ENCODE measurements at regions not wholly inside any gene's neighbourhood (a gene's known extent, or its start where the extent isn't known, plus 50 kb on each side); places are given as distances from the start of the nearest gene placed in this dataset.

GRCh38 chr22:22079404-22080148 is 97.0 kb upstream of the TOP3B start:
- intact Hi-C loops (cut with micrococcal nuclease) = no loop called here
- no peak overlapping the region for H3K4me3 Mint-ChIP-seq (ENCODE audit: unreplicated experiment)
- no peaks in the 10 kb centered on the region for H3K9me3 Mint-ChIP-seq (ENCODE audit: unreplicated experiment)
- TF ChIP-seq CTCF (IDR thresholded peaks at IDR 0.05; ENCODE audit: unreplicated experiment) = no peak
- POLR2A ChIA-PET = interaction anchor here (0.9 kb wide), 1 partner anchor 9 kb away, joined by 3 read pairs; no protein-coding TSS in a partner anchor
- H3K36me3 Mint-ChIP-seq (ENCODE audit: insufficient read depth, unreplicated experiment) = no peaks in the 10 kb centered on the region
- no peak for DNase-seq (ENCODE audit: unreplicated experiment)
- CTCF ChIA-PET = interaction anchor here (1.0 to 1.3 kb wide), 2 partner anchors 10 to 18 kb away, joined by 4 to 5 read pairs; no protein-coding TSS in a partner anchor
- no TSS peak for BruUV-seq (replicated peaks)
- H3K27ac Mint-ChIP-seq (ENCODE audit: low read depth, unreplicated experiment) = no peak overlapping the region
- peaks cover 31% of the 10 kb centered on the region for H3K27me3 Mint-ChIP-seq (ENCODE audit: insufficient read depth, unreplicated experiment)
- H3K4me1 Mint-ChIP-seq (ENCODE audit: insufficient read depth, unreplicated experiment) = peaks cover 27% of the 10 kb centered on the region

DNA sequence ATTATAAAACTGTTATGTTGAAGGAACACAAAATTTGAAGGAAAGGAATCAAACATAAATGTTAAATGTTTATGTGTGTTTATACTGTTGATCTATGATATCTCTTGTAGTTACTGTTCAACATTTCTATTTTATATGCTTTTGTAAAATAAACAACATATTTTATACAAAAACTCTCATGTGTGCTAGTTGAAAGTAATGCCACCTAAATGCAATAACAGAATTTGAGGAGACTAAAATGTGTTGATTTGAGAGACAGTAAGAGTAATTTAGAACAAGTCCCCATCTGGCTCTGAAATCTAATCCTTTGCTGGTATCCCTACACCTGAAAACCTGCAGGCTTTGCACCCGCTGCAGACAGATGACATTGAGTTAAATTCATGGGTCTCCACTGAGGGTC is 95.7 kb upstream of the TOP3B start:
- H3K27me3 Mint-ChIP-seq (ENCODE audit: insufficient read depth, unreplicated experiment) = peaks cover 20% of the 10 kb centered on the region

DNA sequence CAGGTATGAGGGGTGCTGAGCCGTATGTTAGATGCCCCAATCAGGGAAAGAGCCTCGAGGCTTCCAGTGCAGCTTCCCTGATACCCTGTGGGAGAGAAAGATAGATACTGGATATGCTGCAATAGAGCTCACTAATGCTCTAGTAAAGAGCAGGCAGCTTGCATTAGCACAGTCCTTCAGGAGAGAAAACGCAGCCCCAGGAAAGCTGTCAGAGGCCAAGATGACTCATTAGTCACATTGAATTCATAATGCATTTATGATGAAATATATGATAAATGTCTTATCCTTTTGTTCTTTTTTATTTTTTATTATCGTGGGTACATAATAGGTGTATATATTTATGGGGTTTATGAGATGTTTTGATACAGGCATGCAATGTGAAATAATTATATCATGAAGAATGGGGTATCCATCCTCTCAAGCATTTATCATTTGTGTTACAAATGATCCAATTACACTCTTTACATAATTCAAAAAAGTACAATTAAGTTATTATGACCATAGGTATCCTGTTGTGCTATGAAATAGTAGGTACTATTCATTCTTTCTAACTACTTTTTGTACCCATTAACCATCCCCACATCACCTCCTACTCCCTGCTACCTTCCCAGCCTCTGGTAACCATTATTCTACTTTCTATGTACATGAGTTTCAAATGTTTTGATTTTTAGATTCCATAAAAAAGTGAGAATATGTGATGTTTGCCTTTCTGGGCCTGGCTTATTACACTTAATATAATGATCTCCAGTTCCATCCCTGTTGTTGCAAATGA is 94.5 kb upstream of the TOP3B start:
- no peak for TF ChIP-seq CTCF (IDR thresholded peaks at IDR 0.05; ENCODE audit: unreplicated experiment)
- Mint-ChIP-seq H3K27me3 (ENCODE audit: insufficient read depth, unreplicated experiment) (peaks cover 8% of the 10 kb centered on the region), H3K4me1 (ENCODE audit: insufficient read depth, unreplicated experiment) (peaks cover 36% of the 10 kb centered on the region), H3K36me3 (ENCODE audit: insufficient read depth, unreplicated experiment) (no peaks in the 10 kb centered on the region), H3K9me3 (ENCODE audit: unreplicated experiment) (no peaks in the 10 kb centered on the region), H3K27ac (ENCODE audit: low read depth, unreplicated experiment) (peak overlapping the region; percentile 26), H3K4me3 (ENCODE audit: unreplicated experiment) (no peak overlapping the region)
- POLR2A ChIA-PET = interaction anchor here (1.1 kb wide), 1 partner anchor 33 kb away, joined by 6 read pairs; no protein-coding TSS in a partner anchor
- DNase-seq (ENCODE audit: unreplicated experiment) = peak; percentile 73
- intact Hi-C loops (cut with micrococcal nuclease) = no loop called here
- CTCF ChIA-PET = interaction anchor here (1.4 kb wide), 1 partner anchor 34 kb away, joined by 4 read pairs; no protein-coding TSS in a partner anchor
- BruUV-seq (replicated peaks) = no TSS peak

More for the DNA sequence above, 95.7 kb upstream of the TOP3B start:
- CTCF ChIA-PET = interaction anchor here (1.4 kb wide), 1 partner anchor 32 kb away, joined by 4 read pairs; no protein-coding TSS in a partner anchor
- no peak for TF ChIP-seq CTCF (IDR thresholded peaks at IDR 0.05; ENCODE audit: unreplicated experiment)
- peaks cover 36% of the 10 kb centered on the region for H3K4me1 Mint-ChIP-seq (ENCODE audit: insufficient read depth, unreplicated experiment)
- H3K9me3 Mint-ChIP-seq (ENCODE audit: unreplicated experiment) = no peaks in the 10 kb centered on the region
- POLR2A ChIA-PET = no interaction called here
- no peak overlapping the region for H3K4me3 Mint-ChIP-seq (ENCODE audit: unreplicated experiment)
- BruUV-seq (replicated peaks) = no TSS peak
- no peak for DNase-seq (ENCODE audit: unreplicated experiment)
- intact Hi-C loops (cut with micrococcal nuclease) = no loop called here
- no peaks in the 10 kb centered on the region for H3K36me3 Mint-ChIP-seq (ENCODE audit: insufficient read depth, unreplicated experiment)
- no peak overlapping the region for H3K27ac Mint-ChIP-seq (ENCODE audit: low read depth, unreplicated experiment)

DNA sequence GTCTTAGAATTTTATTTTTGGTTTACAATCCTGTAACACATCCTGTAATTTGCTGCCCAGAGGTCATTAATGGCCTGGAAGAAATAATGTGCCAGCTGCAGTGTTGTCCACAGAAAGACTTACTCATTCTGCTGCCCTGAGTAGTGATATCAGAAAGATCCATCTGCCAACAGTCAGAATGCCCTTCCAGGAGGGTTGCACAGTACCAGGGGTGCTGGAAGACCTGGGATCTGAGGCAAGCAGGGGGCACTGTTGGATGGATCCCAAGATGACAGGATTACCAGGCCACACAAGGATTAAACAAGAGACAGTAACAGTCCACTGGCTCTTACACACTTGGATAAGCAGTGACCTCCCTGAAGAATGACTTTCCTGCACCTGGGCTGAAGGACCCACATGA is 93.8 kb upstream of the TOP3B start:
- no TSS peak for BruUV-seq (replicated peaks)

More for the DNA sequence above, 93.8 kb upstream of the TOP3B start:
- Mint-ChIP-seq H3K27ac (ENCODE audit: low read depth, unreplicated experiment) (peak overlapping the region; percentile 26), H3K9me3 (ENCODE audit: unreplicated experiment) (no peaks in the 10 kb centered on the region), H3K36me3 (ENCODE audit: insufficient read depth, unreplicated experiment) (no peaks in the 10 kb centered on the region), H3K4me3 (ENCODE audit: unreplicated experiment) (no peak overlapping the region), H3K4me1 (ENCODE audit: insufficient read depth, unreplicated experiment) (peaks cover 36% of the 10 kb centered on the region), H3K27me3 (ENCODE audit: insufficient read depth, unreplicated experiment) (peaks cover under 1% of the 10 kb centered on the region)
- POLR2A ChIA-PET = interaction anchor here (1.1 kb wide), 1 partner anchor 34 kb away, joined by 6 read pairs; no protein-coding TSS in a partner anchor
- DNase-seq (ENCODE audit: unreplicated experiment) = no peak
- TF ChIP-seq CTCF (IDR thresholded peaks at IDR 0.05; ENCODE audit: unreplicated experiment) = no peak
- CTCF ChIA-PET = no interaction called here
- intact Hi-C loops (cut with micrococcal nuclease) = no loop called here

All from MCF 10A (cell line).